Brain microvascular endothelial cell (primary cell): ENCODE measurements at regions not wholly inside any gene's neighbourhood (a gene's known extent, or its start where the extent isn't known, plus 50 kb on each side); places are given as distances from the start of the nearest gene placed in this dataset.
"Not testable (repeated sequence)": the region's sequence is repeated elsewhere in the genome, so short reads cannot be mapped to it uniquely, and the experiment has no call there.

Experiments
- DNase-seq: peaks from one replicate; pipeline ENCODE4 v3.0.0-alpha.2; 2020
- H3K27ac ChIP-seq: fragments of 250-450 bp; sonication (Bioruptor Pico); 2 replicates; pipeline ENCODE4 v1.5.1; 2020; ENCODE audit warnings: mild to moderate bottlenecking, moderate library complexity
- H3K27me3 ChIP-seq: fragments of 250-450 bp; sonication (Bioruptor Pico); replicated peaks from 2 replicates; pipeline ENCODE4 v1.5.1; 2020; ENCODE audit warnings: mild to moderate bottlenecking
- H3K36me3 ChIP-seq: fragments of 250-450 bp; sonication (Bioruptor Pico); replicated peaks from 2 replicates; pipeline ENCODE4 v1.5.1; 2020; ENCODE audit warnings: mild to moderate bottlenecking
- H3K4me3 ChIP-seq: 2 replicates; pipeline ENCODE4 v1.5.1; 2011; ENCODE audit warnings: low read depth, mild to moderate bottlenecking, control low read depth, low read length, moderate library complexity
- in situ Hi-C: cut with HindIII; loops from 2 replicates; pipeline ENCODE4 v1.10.0; 2017; ENCODE audit warnings: low sequenced_read_pairs, low pct_ligation_motif_present
- TF ChIP-seq, protein P1 (sequence below): IDR thresholded peaks from 2 replicates; pipeline ENCODE4 v1.5.1; 2011; ENCODE audit warnings: low read depth, mild to moderate bottlenecking, moderate library complexity, low read length, control low read depth, inconsistent platforms; ENCODE audit errors: missing control alignments

DNA sequence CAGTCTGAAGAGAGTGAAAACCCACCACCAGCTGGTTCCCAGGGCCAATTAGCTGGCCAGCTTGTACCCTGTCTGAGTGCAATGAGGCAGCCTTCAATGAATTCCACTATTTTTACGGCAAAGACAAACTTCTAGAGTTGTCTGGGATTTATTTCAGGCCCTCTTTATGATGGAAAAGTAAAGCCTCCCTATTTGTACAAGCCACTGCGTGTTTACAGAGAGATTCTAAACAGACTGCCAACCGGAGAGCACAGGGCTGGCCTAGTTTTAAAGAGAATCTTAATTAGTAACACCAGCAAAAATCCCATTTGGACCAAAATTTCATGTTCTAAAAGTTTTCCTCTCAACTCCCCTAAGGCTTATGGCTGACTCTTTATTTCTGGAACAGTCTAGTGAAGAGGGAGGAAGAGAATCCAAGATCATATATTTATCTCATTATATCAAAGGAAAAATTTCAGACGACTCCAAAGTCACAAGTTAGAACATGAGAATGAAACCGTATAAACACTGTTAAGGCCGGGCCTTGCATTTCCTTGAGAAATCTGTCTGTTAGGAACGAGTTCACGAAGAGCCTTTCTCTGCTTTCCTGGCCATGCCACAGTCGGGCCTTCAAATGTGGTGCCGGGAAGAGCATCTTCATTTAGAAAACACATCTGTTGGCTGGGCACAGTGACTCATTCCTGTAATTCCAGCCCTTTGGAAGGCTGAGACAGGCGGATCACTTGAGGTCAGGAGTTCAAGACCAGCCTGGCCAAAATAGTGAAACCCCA, 724.6 kb upstream of the NRP1 start:
- no peak overlapping the region for H3K4me3 ChIP-seq
- H3K36me3 ChIP-seq = no peaks in the 10 kb centered on the region
- H3K27ac ChIP-seq = no peak overlapping the region
- H3K27me3 ChIP-seq = no peaks in the 10 kb centered on the region
- DNase-seq = no peak
- TF ChIP-seq, protein P1, sequence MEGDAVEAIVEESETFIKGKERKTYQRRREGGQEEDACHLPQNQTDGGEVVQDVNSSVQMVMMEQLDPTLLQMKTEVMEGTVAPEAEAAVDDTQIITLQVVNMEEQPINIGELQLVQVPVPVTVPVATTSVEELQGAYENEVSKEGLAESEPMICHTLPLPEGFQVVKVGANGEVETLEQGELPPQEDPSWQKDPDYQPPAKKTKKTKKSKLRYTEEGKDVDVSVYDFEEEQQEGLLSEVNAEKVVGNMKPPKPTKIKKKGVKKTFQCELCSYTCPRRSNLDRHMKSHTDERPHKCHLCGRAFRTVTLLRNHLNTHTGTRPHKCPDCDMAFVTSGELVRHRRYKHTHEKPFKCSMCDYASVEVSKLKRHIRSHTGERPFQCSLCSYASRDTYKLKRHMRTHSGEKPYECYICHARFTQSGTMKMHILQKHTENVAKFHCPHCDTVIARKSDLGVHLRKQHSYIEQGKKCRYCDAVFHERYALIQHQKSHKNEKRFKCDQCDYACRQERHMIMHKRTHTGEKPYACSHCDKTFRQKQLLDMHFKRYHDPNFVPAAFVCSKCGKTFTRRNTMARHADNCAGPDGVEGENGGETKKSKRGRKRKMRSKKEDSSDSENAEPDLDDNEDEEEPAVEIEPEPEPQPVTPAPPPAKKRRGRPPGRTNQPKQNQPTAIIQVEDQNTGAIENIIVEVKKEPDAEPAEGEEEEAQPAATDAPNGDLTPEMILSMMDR = no peak
- in situ Hi-C loops = no loop called here

DNA sequence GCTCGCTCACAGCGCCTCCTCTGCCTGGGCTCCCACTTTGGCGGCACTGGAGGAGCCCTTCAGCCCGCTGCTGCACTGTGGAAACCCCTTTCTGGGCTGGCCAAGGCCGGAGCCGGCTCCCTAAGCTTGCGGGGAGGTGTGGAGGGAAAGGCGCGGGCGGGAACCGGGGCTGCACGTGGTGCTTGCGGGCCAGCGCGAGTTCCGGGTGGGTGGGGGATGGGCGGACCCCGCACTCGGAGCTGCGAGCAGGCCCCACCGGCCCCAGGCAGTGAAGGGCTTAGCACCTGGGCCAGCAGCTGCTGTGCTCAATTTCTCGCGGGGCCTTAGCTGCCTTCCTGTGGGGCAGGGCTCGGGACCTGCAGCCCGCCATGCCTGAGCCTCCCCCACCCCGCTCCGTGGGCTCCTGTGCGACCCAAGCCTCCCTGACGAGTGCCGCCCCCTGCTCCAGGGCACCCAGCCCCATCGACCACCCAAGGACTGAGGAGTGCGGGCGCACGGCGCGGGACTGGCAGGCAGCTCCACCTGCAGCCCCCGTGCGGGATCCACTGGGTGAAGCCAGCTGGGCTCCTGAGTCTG, 721.0 kb upstream of the NRP1 start:
- DNase-seq, in situ Hi-C loops, H3K4me3 ChIP-seq, H3K36me3 ChIP-seq, H3K27me3 ChIP-seq, H3K27ac ChIP-seq: not testable (repeated sequence)

DNA sequence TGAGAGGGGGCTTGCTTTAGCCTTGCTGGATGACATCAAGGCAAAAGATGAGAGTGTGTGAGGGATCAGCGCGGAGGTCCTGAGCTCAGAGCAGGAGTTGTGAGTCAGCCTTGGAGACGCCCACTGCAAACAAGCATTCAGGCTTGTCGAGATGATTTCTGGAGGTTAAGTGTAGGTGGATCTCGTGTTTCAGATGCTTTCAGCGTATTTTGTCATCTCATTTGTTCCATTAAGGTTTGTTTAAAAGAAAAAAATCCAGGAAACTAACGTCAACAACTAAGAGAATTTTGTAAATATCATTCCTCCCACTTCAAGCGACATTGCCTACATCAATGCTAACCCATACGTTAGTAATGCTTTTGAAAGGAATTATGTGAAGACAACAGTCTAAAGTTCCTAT, 715.4 kb upstream of the NRP1 start:
- Histone ChIP-seq H3K36me3 (no peaks in the 10 kb centered on the region), H3K4me3 (no peak overlapping the region), H3K27ac (peak overlapping the region; percentile 37), H3K27me3 (no peaks in the 10 kb centered on the region)
- peak; percentile 77 for DNase-seq
- TF ChIP-seq, protein P1 = no peak
- in situ Hi-C loops = no loop called here

DNA sequence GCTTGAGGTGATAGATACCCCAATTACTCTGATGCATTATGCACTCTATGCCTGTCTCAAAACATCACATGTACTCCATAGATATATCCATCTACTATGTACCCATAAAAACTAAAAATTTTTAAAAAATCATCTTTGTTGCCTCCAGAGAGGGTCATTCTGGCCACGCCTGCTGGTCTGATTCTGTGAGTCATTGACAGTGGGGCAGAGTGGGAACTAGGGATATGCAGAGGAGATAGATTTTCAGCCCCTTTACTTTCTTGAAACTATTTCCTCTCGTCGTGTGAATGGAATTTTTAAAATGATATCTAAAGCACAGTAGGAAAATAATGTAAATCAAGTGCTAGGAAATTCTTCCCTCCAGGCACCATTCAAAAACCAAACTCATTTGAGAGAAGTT, 715.0 kb upstream of the NRP1 start:
- TF ChIP-seq, protein P1 = no peak
- H3K27ac ChIP-seq = peak overlapping the region; percentile 37
- peak; percentile 25 for DNase-seq
- in situ Hi-C loops = no loop called here
- H3K27me3 ChIP-seq = no peaks in the 10 kb centered on the region
- H3K36me3 ChIP-seq = no peaks in the 10 kb centered on the region
- no peak overlapping the region for H3K4me3 ChIP-seq

DNA sequence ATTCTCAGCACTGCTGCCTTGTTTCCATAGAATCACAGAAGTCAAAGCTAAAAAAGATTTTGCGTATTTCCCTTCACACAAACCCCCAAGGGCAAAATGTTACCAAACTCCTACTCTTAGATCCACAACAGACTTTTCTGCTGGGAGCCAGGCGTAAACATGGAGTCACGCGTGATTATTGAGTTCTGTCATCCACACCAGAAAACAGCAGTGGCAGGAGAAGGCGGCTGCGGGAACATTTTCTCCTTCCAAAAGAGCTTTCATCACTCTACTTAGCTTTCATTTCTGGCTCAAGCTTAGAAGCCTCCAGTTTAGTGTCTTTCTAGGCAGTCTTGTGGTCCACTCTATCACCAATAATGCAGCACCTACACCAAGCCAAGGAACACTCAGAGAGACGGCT, 712.9 kb upstream of the NRP1 start:
- no peaks in the 10 kb centered on the region for H3K36me3 ChIP-seq
- H3K27me3 ChIP-seq = no peaks in the 10 kb centered on the region
- H3K27ac ChIP-seq = no peak overlapping the region
- H3K4me3 ChIP-seq = no peak overlapping the region
- TF ChIP-seq, protein P1 = no peak
- in situ Hi-C loops = no loop called here
- DNase-seq = no peak

DNA sequence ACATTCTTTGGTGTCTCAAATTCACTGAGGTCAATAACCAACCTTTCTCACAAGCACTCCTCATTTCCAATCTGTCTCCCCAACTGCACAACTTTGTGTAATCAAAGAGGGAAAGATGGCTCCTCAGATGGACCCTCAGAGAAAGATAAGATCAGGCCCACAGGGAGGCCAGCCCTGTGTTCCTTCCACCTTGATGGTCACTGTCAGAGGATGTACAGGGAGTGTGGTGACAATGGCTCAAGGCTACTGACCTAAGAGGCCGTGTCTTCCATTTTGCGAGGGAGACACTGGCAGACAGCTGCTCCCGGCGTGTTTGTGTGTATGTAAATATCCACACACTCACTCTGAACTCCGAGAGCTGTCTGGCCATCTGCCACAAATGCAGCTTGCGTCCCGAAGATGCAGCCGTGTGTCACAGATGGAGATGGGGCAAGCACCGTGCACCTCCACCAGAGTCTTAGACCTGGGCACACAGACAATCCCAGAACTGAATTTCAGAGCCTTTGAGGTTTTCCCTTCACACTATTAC, 712.1 kb upstream of the NRP1 start:
- in situ Hi-C loops = no loop called here
- H3K27me3 ChIP-seq = no peaks in the 10 kb centered on the region
- TF ChIP-seq, protein P1 = no peak
- H3K27ac ChIP-seq = no peak overlapping the region
- DNase-seq = no peak
- H3K4me3 ChIP-seq = no peak overlapping the region
- no peaks in the 10 kb centered on the region for H3K36me3 ChIP-seq
